H1 (cell line): ENCODE measurements at regions not wholly inside any gene's neighbourhood (a gene's known extent, or its start where the extent isn't known, plus 50 kb on each side); places are given as distances from the start of the nearest gene placed in this dataset.

ENCODE experiments used
- SIRT6 ChIP-seq: IDR thresholded peaks from one replicate; pipeline ENCODE4 v1.7.1; 2012; ENCODE audit warnings: low read length, inconsistent platforms
- TF ChIP-seq, protein P1 (sequence below): fragments of 300-600 bp; sonication (generic); IDR thresholded peaks from 2 replicates; pipeline ENCODE4 v1.7.1; 2012; ENCODE audit warnings: low read length, moderate library complexity, mild to moderate bottlenecking, inconsistent platforms; ENCODE audit not compliant: insufficient replicate concordance
- TF ChIP-seq, protein P2 (sequence below): IDR thresholded peaks from 2 replicates; pipeline ENCODE4 v1.6.1; 2012; ENCODE audit warnings: inconsistent platforms

DNA sequence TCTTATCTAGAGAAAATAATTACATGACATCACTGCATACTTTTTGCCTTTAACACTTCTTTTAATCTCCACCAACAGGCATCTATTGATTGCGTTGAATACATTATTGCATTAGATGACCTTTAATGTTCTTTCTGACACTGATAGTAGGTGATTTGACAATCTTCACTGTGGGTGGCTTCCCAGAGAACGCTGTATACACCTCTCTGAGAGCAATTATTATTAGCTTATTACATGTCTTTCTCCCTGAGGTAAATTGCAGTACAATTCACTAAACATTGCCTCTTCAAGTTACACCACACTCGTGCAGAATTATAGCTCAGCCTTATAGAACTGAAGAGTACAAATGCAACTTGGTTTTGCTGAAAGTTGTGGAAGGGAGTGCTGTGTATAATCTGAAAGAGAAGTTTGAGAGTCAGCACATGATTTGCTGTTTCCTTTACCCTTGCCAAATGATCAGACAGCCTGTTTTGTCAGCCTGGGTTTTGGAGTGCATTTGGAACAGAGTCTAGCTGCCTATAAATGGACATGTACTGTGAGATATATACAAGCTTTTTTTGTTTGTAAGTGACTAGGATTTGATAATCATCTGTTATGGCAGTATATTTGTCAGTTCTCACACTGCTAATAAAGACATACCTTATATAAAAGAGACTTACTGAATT is 369.2 kb downstream of the CCER1 start (continued):
- TF ChIP-seq, protein P1, sequence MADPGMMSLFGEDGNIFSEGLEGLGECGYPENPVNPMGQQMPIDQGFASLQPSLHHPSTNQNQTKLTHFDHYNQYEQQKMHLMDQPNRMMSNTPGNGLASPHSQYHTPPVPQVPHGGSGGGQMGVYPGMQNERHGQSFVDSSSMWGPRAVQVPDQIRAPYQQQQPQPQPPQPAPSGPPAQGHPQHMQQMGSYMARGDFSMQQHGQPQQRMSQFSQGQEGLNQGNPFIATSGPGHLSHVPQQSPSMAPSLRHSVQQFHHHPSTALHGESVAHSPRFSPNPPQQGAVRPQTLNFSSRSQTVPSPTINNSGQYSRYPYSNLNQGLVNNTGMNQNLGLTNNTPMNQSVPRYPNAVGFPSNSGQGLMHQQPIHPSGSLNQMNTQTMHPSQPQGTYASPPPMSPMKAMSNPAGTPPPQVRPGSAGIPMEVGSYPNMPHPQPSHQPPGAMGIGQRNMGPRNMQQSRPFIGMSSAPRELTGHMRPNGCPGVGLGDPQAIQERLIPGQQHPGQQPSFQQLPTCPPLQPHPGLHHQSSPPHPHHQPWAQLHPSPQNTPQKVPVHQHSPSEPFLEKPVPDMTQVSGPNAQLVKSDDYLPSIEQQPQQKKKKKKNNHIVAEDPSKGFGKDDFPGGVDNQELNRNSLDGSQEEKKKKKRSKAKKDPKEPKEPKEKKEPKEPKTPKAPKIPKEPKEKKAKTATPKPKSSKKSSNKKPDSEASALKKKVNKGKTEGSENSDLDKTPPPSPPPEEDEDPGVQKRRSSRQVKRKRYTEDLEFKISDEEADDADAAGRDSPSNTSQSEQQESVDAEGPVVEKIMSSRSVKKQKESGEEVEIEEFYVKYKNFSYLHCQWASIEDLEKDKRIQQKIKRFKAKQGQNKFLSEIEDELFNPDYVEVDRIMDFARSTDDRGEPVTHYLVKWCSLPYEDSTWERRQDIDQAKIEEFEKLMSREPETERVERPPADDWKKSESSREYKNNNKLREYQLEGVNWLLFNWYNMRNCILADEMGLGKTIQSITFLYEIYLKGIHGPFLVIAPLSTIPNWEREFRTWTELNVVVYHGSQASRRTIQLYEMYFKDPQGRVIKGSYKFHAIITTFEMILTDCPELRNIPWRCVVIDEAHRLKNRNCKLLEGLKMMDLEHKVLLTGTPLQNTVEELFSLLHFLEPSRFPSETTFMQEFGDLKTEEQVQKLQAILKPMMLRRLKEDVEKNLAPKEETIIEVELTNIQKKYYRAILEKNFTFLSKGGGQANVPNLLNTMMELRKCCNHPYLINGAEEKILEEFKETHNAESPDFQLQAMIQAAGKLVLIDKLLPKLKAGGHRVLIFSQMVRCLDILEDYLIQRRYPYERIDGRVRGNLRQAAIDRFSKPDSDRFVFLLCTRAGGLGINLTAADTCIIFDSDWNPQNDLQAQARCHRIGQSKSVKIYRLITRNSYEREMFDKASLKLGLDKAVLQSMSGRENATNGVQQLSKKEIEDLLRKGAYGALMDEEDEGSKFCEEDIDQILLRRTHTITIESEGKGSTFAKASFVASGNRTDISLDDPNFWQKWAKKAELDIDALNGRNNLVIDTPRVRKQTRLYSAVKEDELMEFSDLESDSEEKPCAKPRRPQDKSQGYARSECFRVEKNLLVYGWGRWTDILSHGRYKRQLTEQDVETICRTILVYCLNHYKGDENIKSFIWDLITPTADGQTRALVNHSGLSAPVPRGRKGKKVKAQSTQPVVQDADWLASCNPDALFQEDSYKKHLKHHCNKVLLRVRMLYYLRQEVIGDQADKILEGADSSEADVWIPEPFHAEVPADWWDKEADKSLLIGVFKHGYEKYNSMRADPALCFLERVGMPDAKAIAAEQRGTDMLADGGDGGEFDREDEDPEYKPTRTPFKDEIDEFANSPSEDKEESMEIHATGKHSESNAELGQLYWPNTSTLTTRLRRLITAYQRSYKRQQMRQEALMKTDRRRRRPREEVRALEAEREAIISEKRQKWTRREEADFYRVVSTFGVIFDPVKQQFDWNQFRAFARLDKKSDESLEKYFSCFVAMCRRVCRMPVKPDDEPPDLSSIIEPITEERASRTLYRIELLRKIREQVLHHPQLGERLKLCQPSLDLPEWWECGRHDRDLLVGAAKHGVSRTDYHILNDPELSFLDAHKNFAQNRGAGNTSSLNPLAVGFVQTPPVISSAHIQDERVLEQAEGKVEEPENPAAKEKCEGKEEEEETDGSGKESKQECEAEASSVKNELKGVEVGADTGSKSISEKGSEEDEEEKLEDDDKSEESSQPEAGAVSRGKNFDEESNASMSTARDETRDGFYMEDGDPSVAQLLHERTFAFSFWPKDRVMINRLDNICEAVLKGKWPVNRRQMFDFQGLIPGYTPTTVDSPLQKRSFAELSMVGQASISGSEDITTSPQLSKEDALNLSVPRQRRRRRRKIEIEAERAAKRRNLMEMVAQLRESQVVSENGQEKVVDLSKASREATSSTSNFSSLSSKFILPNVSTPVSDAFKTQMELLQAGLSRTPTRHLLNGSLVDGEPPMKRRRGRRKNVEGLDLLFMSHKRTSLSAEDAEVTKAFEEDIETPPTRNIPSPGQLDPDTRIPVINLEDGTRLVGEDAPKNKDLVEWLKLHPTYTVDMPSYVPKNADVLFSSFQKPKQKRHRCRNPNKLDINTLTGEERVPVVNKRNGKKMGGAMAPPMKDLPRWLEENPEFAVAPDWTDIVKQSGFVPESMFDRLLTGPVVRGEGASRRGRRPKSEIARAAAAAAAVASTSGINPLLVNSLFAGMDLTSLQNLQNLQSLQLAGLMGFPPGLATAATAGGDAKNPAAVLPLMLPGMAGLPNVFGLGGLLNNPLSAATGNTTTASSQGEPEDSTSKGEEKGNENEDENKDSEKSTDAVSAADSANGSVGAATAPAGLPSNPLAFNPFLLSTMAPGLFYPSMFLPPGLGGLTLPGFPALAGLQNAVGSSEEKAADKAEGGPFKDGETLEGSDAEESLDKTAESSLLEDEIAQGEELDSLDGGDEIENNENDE, result no peak
- no peak for TF ChIP-seq SIRT6
- TF ChIP-seq, protein P2, sequence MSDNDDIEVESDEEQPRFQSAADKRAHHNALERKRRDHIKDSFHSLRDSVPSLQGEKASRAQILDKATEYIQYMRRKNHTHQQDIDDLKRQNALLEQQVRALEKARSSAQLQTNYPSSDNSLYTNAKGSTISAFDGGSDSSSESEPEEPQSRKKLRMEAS, result no peak
